IMR-90 (cell line): ENCODE measurements at regions not wholly inside any gene's neighbourhood (a gene's known extent, or its start where the extent isn't known, plus 50 kb on each side); places are given as distances from the start of the nearest gene placed in this dataset.

ENCODE experiments used
- ATAC-seq: fragments of 200-7000 bp; cut with Tn5 transposase; 2 replicates; pipeline ENCODE4 v1.9.1; 2020; ENCODE audit warnings: low read depth, mild to moderate bottlenecking, moderate library complexity
- BruUV-seq: library from RNA; stranded (reverse); fragments of 400-500 nt; replicated peaks from 2 replicates; lab custom pipeline; 2021; lab: Mats Ljungman, UMichigan
- CTCF ChIA-PET: fragments of 300-600 bp; formaldehyde crosslinking; extraction: SDS; loops from one replicate; lab custom pipeline; 2021; ENCODE audit warnings: antibody characterized with exemption; lab: Yijun Ruan, JAX
- POLR2A ChIA-PET: fragments of 300-600 bp; sonication (Branson Sonifier 250); formaldehyde crosslinking; loops from one replicate; lab custom pipeline; 2022; ENCODE audit warnings: antibody characterized with exemption; ENCODE audit not compliant: unreplicated experiment; lab: Charles Lee
- DNase-seq: peaks from one replicate; pipeline ENCODE4 v3.0.0; 2013
- H2AFZ ChIP-seq: replicated peaks from 2 replicates; pipeline ENCODE3; 2013; ENCODE audit warnings: low read length, mild to moderate bottlenecking; ENCODE audit not compliant: poor library complexity
- H2AK5ac ChIP-seq: 2 replicates; pipeline ENCODE4 v1.6.1; 2013; ENCODE audit warnings: low read depth, low read length, inconsistent platforms
- H2AK9ac ChIP-seq: replicated peaks from 2 replicates; pipeline ENCODE3; 2013; ENCODE audit warnings: mild to moderate bottlenecking, low read depth, low read length, moderate library complexity; ENCODE audit not compliant: poor library complexity
- H2BK120ac ChIP-seq: 2 replicates; pipeline ENCODE4 v1.6.1; 2013; ENCODE audit warnings: low read depth, low read length, inconsistent platforms
- H2BK15ac ChIP-seq: 3 replicates; pipeline ENCODE4 v1.6.1; 2013; ENCODE audit warnings: low read depth, low read length, inconsistent platforms
- H2BK20ac ChIP-seq: 2 replicates; pipeline ENCODE4 v1.6.1; 2013; ENCODE audit warnings: low read depth, mild to moderate bottlenecking, inconsistent platforms, low read length, moderate library complexity
- H2BK5ac ChIP-seq: 2 replicates; pipeline ENCODE4 v1.6.1; 2013; ENCODE audit warnings: mild to moderate bottlenecking, low read depth, low read length, inconsistent platforms; ENCODE audit not compliant: poor library complexity, severe bottlenecking
- H3K14ac ChIP-seq: replicated peaks from 2 replicates; pipeline ENCODE4 v1.6.1; 2013; ENCODE audit warnings: low read depth, low read length, inconsistent platforms
- H3K18ac ChIP-seq: 2 replicates; pipeline ENCODE4 v1.6.1; 2013; ENCODE audit warnings: low read depth, low read length, control low read depth
- H3K23ac ChIP-seq: 2 replicates; pipeline ENCODE4 v1.6.1; 2013; ENCODE audit warnings: low read depth, low read length, inconsistent platforms
- H3K27ac ChIP-seq: 2 replicates; pipeline ENCODE4 v1.5.1; 2013; ENCODE audit warnings: mild to moderate bottlenecking, control low read depth, low read length; ENCODE audit not compliant: insufficient read depth
- H3K27me3 ChIP-seq: 2 replicates; pipeline ENCODE4 v1.6.1; 2013; ENCODE audit warnings: low read length; ENCODE audit not compliant: control insufficient read depth, insufficient read depth
- H3K36me3 ChIP-seq: 2 replicates; pipeline ENCODE4 v1.6.1; 2013; ENCODE audit warnings: low read length, mixed read lengths; ENCODE audit not compliant: control insufficient read depth, insufficient read depth
- H3K4ac ChIP-seq: 2 replicates; pipeline ENCODE4 v1.6.1; 2013; ENCODE audit warnings: low read depth, low read length, inconsistent platforms
- H3K4me1 ChIP-seq: 2 replicates; pipeline ENCODE4 v1.6.1; 2013; ENCODE audit warnings: low read length, mixed read lengths; ENCODE audit not compliant: control insufficient read depth, insufficient read depth
- H3K4me2 ChIP-seq: 2 replicates; pipeline ENCODE4 v1.6.1; 2013; ENCODE audit warnings: low read depth, mild to moderate bottlenecking, control low read depth, low read length, moderate library complexity
- H3K4me3 ChIP-seq: 2 replicates; pipeline ENCODE4 v1.5.1; 2013; ENCODE audit warnings: low read depth, mild to moderate bottlenecking, control low read depth, low read length, moderate library complexity; ENCODE audit not compliant: insufficient read depth
- H3K56ac ChIP-seq: 2 replicates; pipeline ENCODE4 v1.6.1; 2013; ENCODE audit warnings: low read length, inconsistent platforms; ENCODE audit not compliant: insufficient read depth; ENCODE audit errors: extremely low read depth
- H3K79me1 ChIP-seq, 2 experiments: 2 replicates each; pipeline ENCODE4 v1.6.1; 2013; ENCODE audit warnings: low read length in 2 of 2, inconsistent platforms in 1 of 2, low read depth in 1 of 2
- H3K9ac ChIP-seq: 2 replicates; pipeline ENCODE4 v1.6.1; 2013; ENCODE audit warnings: low read depth, low read length, control low read depth
- H3K9me1 ChIP-seq: 2 replicates; pipeline ENCODE4 v1.6.1; 2013; ENCODE audit warnings: low read length, inconsistent platforms; ENCODE audit not compliant: insufficient read depth
- H3K9me3 ChIP-seq: 2 replicates; pipeline ENCODE4 v1.6.1; 2013; ENCODE audit warnings: low read length; ENCODE audit not compliant: control insufficient read depth, insufficient read depth
- H4K20me1 ChIP-seq: 2 replicates; pipeline ENCODE4 v1.6.1; 2013; ENCODE audit warnings: low read length, inconsistent platforms; ENCODE audit not compliant: insufficient read depth
- H4K5ac ChIP-seq: 2 replicates; pipeline ENCODE4 v1.6.1; 2013; ENCODE audit warnings: mild to moderate bottlenecking, low read depth, low read length, control low read depth
- H4K8ac ChIP-seq, 2 experiments: 2 replicates each; pipeline ENCODE4 v1.6.1; 2013; ENCODE audit warnings: low read depth in 2 of 2, low read length in 2 of 2, control low read depth in 1 of 2, inconsistent platforms in 1 of 2
- H4K91ac ChIP-seq: 2 replicates; pipeline ENCODE4 v1.6.1; 2013; ENCODE audit warnings: low read depth, low read length, inconsistent platforms; ENCODE audit not compliant: insufficient read depth
- BHLHE40 ChIP-seq: fragments of 150-350 bp; IDR thresholded peaks from 2 replicates; pipeline ENCODE4 v1.6.1; 2016; ENCODE audit warnings: mild to moderate bottlenecking, low read depth, low read length
- CEBPB ChIP-seq: IDR thresholded peaks from 2 replicates; pipeline ENCODE4 v1.6.1; 2012; ENCODE audit warnings: low read depth, low read length, improper control_type of control experiment
- CHD1 ChIP-seq: IDR thresholded peaks from 2 replicates; pipeline ENCODE4 v1.6.1; 2012; ENCODE audit warnings: low read depth, low read length, improper control_type of control experiment
- CTCF ChIP-seq: conservative IDR thresholded peaks from 2 replicates; pipeline ENCODE4 v1.5.1; 2012; ENCODE audit warnings: mild to moderate bottlenecking, low read depth, low read length, improper control_type of control experiment
- NFE2L2 ChIP-seq: fragments of 150-350 bp; IDR thresholded peaks from 2 replicates; pipeline ENCODE4 v1.6.1; 2016; ENCODE audit warnings: low read depth, mild to moderate bottlenecking, low read length
- RFX5 ChIP-seq: IDR thresholded peaks from 2 replicates; pipeline ENCODE4 v1.8.0; 2012; ENCODE audit warnings: low read depth, mild to moderate bottlenecking, low read length, moderate library complexity
- USF2 ChIP-seq: fragments of 150-350 bp; IDR thresholded peaks from 2 replicates; pipeline ENCODE4 v1.6.1; 2017; ENCODE audit warnings: mild to moderate bottlenecking, antibody characterized with exemption, low read length, low read depth
- WGBS, 2 experiments: methylation state at CpG; one replicate each; pipeline versions ENCODE4 v1.1.5 to v1.1.7; 2013; ENCODE audit warnings: missing lambda C conversion rate in 2 of 2; ENCODE audit not compliant: insufficient read length in 1 of 2; ENCODE audit errors: extremely low coverage in 2 of 2; 5-methylcytosine and 5-hydroxymethylcytosine counted together
- dilution Hi-C: fragments of 300-500 bp; cut with HindIII; formaldehyde crosslinking; loops from one replicate; pipeline ENCODE4 v1.14.3; 2018; ENCODE audit warnings: low sequenced_read_pairs; ENCODE audit not compliant: unreplicated experiment
- in situ Hi-C: fragments of 300-500 bp; cut with MboI; formaldehyde crosslinking; loops from 3 replicates; pipeline ENCODE4 v1.14.3; 2019; ENCODE audit warnings: low sequenced_read_pairs, inconsistent platforms, mixed read lengths
- intact Hi-C: fragments of 100-400 bp; cut with micrococcal nuclease; formaldehyde crosslinking; loops from 2 replicates; pipeline ENCODE4 v1.10.0; 2022

- in situ Hi-C loops (no loop called here), intact Hi-C loops (no loop called here)
- POLR2A ChIA-PET = no interaction called here
These were observed 229.2 kb downstream of the ZNF621 start for GRCh38 chr3:40753951-40754350.

More at GRCh38 chr3:40753951-40754350, 229.2 kb downstream of the ZNF621 start:
- ATAC-seq (no peak), DNase-seq (no peak)
- Histone ChIP-seq H2BK15ac (no peak overlapping the region), H3K79me1 (no peaks in the 10 kb centered on the region), H4K8ac (no peak overlapping the region), H2BK5ac (no peak overlapping the region), H3K14ac (no peak overlapping the region), H3K4me3 (no peak overlapping the region), H4K20me1 (no peaks in the 10 kb centered on the region), H3K27me3 (no peaks in the 10 kb centered on the region), H3K9me3 (peaks cover 3% of the 10 kb centered on the region; the same call in 1 of the 2 replicates), H3K4me1 (no peaks in the 10 kb centered on the region), H2AK9ac (no peak overlapping the region), H3K4me2 (no peak overlapping the region), H3K9me1 (no peaks in the 10 kb centered on the region), H2AFZ (no peak overlapping the region), H2BK20ac (no peak overlapping the region), H3K23ac (no peak overlapping the region), H3K36me3 (no peaks in the 10 kb centered on the region), H3K4ac (no peak overlapping the region), H3K9ac (no peak overlapping the region), H2BK120ac (no peak overlapping the region), H3K18ac (no peak overlapping the region), H4K91ac (no peak overlapping the region), H2AK5ac (no peak overlapping the region), H3K56ac (no peak overlapping the region), H3K27ac (no peak overlapping the region), H4K5ac (no peak overlapping the region)
- no peak for TF ChIP-seq CHD1
- TF ChIP-seq RFX5 = no peak
- no peak for TF ChIP-seq NFE2L2
- TF ChIP-seq CEBPB = no peak
- TF ChIP-seq BHLHE40 = no peak
- TF ChIP-seq CTCF = no peak
- TF ChIP-seq USF2 = no peak
- no TSS peak for BruUV-seq
- CTCF ChIA-PET = no interaction called here
- WGBS, 2 experiments = 0% methylated on average over 2 of the region's 3 CpGs; no CpG with 5 or more reads in 1 of the 2 experiments
- dilution Hi-C loops = no loop called here
